ENCODE measurements at regions not wholly inside any gene's neighbourhood (a gene's known extent, or its start where the extent isn't known, plus 50 kb on each side); places are given as distances from the start of the nearest gene placed in this dataset.

DNA sequence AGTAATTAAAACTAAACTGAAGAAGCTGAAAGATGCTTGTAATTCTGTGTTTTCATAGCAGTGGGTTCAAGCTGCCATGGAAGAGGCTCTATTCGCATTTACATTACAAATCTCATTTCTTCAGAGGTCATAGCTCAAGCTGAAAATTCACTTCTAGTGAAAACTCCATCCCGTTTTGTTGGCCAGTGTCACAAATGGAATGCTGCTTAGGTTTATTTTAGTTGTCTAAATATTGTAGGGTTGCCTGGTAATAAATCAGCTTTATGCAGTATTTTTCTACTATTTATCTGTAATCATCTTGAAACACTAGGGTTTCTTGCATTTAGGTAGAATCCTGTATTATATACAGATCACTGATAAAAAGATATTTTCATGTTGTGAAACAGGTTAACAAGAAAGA lies 240.6 kb downstream of the PTBP2 start:
- no peak overlapping the region for H3K4me3 Mint-ChIP-seq
- no peak for ATAC-seq
- H3K9me3 ChIP-seq (ENCODE audit: control insufficient read depth in 2 of 3, low read length in 3 of 3): no peaks in the 10 kb centered on the region
- H3K27ac ChIP-seq (ENCODE audit: low read depth, low read length): no peak overlapping the region
- H3K36me3 Mint-ChIP-seq: no peaks in the 10 kb centered on the region
- DNase-seq: no peak
- H3K9me3 Mint-ChIP-seq: no peaks in the 10 kb centered on the region
- no peak overlapping the region for H3K27ac Mint-ChIP-seq
- H3K27me3 ChIP-seq (ENCODE audit: control insufficient read depth in 2 of 2, insufficient read depth in 2 of 2, low read length in 2 of 2): no peaks in the 10 kb centered on the region
- intact Hi-C loops (cut with micrococcal nuclease): loop anchor here in 1 of 2 donors (10.0 kb wide), 1 partner anchor 853 kb away; no protein-coding TSS in a partner anchor
- no peaks in the 10 kb centered on the region for H3K4me1 Mint-ChIP-seq
- no peaks in the 10 kb centered on the region for H3K36me3 ChIP-seq (ENCODE audit: control insufficient read depth in 2 of 3, insufficient read depth in 3 of 3, low read length in 3 of 3)
- no peaks in the 10 kb centered on the region for H3K4me1 ChIP-seq (ENCODE audit: control insufficient read depth in 2 of 2, insufficient read depth in 2 of 2, low read length in 2 of 2)
- ChIA-PET POLR2A (no interaction called here), CTCF (interaction anchor here (0.6 kb wide), 1 partner anchor 711 kb away, joined by 3 read pairs; no protein-coding TSS in a partner anchor)
- H3K27me3 Mint-ChIP-seq: peaks cover 3 to 32% (median 10%) of the 10 kb centered on the region in 5 donors
- no peak overlapping the region for H3K4me3 ChIP-seq (ENCODE audit: low read length)

DNA sequence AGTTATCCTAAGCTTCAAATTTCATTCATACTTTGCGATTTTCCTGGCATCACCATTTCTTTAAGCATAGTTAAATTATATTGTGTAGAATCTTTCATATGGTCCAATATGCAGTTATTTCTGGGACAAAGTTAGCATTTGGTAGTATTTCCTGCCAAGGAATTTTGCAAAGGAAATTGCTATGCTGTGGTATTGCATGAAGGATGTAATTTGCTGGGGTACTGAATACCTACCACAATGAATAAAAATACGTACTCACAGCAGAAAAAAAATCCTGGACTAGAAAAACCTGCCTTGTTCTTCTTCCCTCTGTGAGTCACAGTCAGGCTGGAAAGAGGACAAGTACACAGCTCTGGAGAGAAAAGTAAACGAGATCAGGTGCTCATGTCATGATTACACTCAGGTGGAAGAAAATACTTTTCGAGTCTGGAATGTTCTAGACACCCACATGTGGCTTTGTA lies 241.2 kb downstream of the PTBP2 start:
- H3K9me3 Mint-ChIP-seq: no peaks in the 10 kb centered on the region
- ChIA-PET POLR2A (no interaction called here), CTCF (interaction anchor here (0.6 kb wide), 1 partner anchor 711 kb away, joined by 3 read pairs; no protein-coding TSS in a partner anchor)
- DNase-seq: no peak
- H3K36me3 Mint-ChIP-seq: no peaks in the 10 kb centered on the region
- no peak overlapping the region for H3K4me3 ChIP-seq (ENCODE audit: low read length)
- intact Hi-C loops (cut with micrococcal nuclease): loop anchor here in 1 of 2 donors (10.0 kb wide), 1 partner anchor 852 kb away; no protein-coding TSS in a partner anchor
- H3K9me3 ChIP-seq (ENCODE audit: control insufficient read depth in 2 of 3, low read length in 3 of 3): no peaks in the 10 kb centered on the region
- no peaks in the 10 kb centered on the region for H3K4me1 ChIP-seq (ENCODE audit: control insufficient read depth in 2 of 2, insufficient read depth in 2 of 2, low read length in 2 of 2)
- H3K27me3 Mint-ChIP-seq: peaks cover 3 to 37% (median 13%) of the 10 kb centered on the region in 5 donors
- no peak overlapping the region for H3K27ac ChIP-seq (ENCODE audit: low read depth, low read length)
- ATAC-seq: no peak
- H3K27ac Mint-ChIP-seq: no peak overlapping the region
- no peaks in the 10 kb centered on the region for H3K36me3 ChIP-seq (ENCODE audit: control insufficient read depth in 2 of 3, insufficient read depth in 3 of 3, low read length in 3 of 3)
- H3K4me3 Mint-ChIP-seq: no peak overlapping the region
- no peaks in the 10 kb centered on the region for H3K4me1 Mint-ChIP-seq
- H3K27me3 ChIP-seq (ENCODE audit: control insufficient read depth in 2 of 2, insufficient read depth in 2 of 2, low read length in 2 of 2): no peaks in the 10 kb centered on the region

DNA sequence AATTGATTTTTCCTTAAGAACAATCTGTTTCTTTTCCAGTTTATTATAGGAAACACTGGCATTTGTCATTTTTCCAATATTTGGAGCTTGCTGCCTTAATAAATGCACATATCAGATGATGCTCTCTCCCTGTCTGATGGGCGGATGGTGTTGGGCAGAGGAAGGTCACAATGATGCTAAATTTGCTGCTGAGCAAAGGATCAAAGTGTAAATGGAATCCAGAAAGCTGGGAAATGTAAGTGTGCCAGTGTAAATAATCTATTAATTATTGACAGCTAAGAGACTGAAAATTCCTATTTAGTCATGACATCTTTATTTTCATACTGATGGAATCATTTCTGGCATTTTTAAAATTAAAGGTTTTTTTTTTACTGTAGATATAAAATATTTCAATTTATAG lies 243.2 kb downstream of the PTBP2 start:
- no peaks in the 10 kb centered on the region for H3K9me3 ChIP-seq (ENCODE audit: control insufficient read depth in 2 of 3, low read length in 3 of 3)
- no peaks in the 10 kb centered on the region for H3K36me3 ChIP-seq (ENCODE audit: control insufficient read depth in 2 of 3, insufficient read depth in 3 of 3, low read length in 3 of 3)
- H3K9me3 Mint-ChIP-seq: no peaks in the 10 kb centered on the region
- no peaks in the 10 kb centered on the region for H3K4me1 ChIP-seq (ENCODE audit: control insufficient read depth in 2 of 2, insufficient read depth in 2 of 2, low read length in 2 of 2)
- no peaks in the 10 kb centered on the region for H3K27me3 ChIP-seq (ENCODE audit: control insufficient read depth in 2 of 2, insufficient read depth in 2 of 2, low read length in 2 of 2)
- H3K27ac ChIP-seq (ENCODE audit: low read depth, low read length): no peak overlapping the region
- no peaks in the 10 kb centered on the region for H3K4me1 Mint-ChIP-seq
- H3K4me3 Mint-ChIP-seq: no peak overlapping the region
- no peak overlapping the region for H3K27ac Mint-ChIP-seq
- intact Hi-C loops (cut with micrococcal nuclease): loop anchor here in 1 of 2 donors (10.0 kb wide), 1 partner anchor 850 kb away; no protein-coding TSS in a partner anchor
- ChIA-PET CTCF (no interaction called here), POLR2A (interaction anchor here (0.6 kb wide), 2 partner anchors 8 to 9 kb away, joined by 3 read pairs; no protein-coding TSS in a partner anchor)
- H3K36me3 Mint-ChIP-seq: no peaks in the 10 kb centered on the region
- H3K27me3 Mint-ChIP-seq: peaks cover 3 to 46% (median 25%) of the 10 kb centered on the region in 5 donors
- ATAC-seq: no peak
- H3K4me3 ChIP-seq (ENCODE audit: low read length): no peak overlapping the region
- DNase-seq: no peak

DNA sequence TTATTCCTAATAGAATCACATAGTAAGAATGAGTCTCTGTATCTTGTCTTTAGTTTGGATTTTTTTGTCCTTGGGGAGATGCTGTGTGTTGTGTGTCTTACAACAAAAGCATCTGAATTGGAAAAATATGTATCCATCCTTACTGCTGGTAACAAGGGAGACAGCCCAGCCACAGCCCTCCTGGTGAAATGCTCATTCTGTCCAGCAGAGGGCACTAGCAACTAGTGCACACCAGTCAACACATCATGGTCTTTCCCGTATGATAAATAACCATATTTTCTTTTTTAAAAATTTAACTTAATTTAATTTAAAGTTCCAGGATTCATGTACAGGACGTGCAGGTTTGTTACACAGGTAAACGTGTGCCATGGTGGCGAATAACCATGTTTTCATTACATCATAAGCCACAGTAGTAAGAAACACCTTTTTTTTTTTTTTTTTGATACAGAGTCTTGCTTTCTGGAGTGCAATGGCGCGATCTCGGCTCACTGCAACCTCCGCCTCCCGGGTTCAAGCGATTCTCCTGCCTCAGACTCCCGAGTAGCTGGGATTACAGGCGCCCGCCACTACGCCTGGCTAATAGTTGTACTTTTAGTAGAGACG lies 245.1 kb downstream of the PTBP2 start:
- Mint-ChIP-seq H3K36me3 (no peaks in the 10 kb centered on the region), H3K9me3 (no peaks in the 10 kb centered on the region), H3K27me3 (peaks cover 7 to 55% (median 28%) of the 10 kb centered on the region in 5 donors), H3K4me1 (no peaks in the 10 kb centered on the region), H3K27ac (no peak overlapping the region), H3K4me3 (no peak overlapping the region)
- H3K27ac ChIP-seq (ENCODE audit: low read depth, low read length): no peak overlapping the region
- POLR2A ChIA-PET: no interaction called here
- no peaks in the 10 kb centered on the region for H3K36me3 ChIP-seq (ENCODE audit: control insufficient read depth in 2 of 3, insufficient read depth in 3 of 3, low read length in 3 of 3)
- H3K9me3 ChIP-seq (ENCODE audit: control insufficient read depth in 2 of 3, low read length in 3 of 3): no peaks in the 10 kb centered on the region
- CTCF ChIA-PET: interaction anchor here (0.7 to 1.0 kb wide), 2 partner anchors 1083 to 1093 kb away, joined by 3 read pairs; no protein-coding TSS in a partner anchor
- H3K27me3 ChIP-seq (ENCODE audit: control insufficient read depth in 2 of 2, insufficient read depth in 2 of 2, low read length in 2 of 2): no peaks in the 10 kb centered on the region
- H3K4me3 ChIP-seq (ENCODE audit: low read length): no peak overlapping the region
- peak; percentile 82 for ATAC-seq
- no peaks in the 10 kb centered on the region for H3K4me1 ChIP-seq (ENCODE audit: control insufficient read depth in 2 of 2, insufficient read depth in 2 of 2, low read length in 2 of 2)
- peak; percentile 30 to 71 (median 60) for DNase-seq
- intact Hi-C loops (cut with micrococcal nuclease): loop anchor here (1.0 to 10.0 kb wide), 4 partner anchors 848 to 1088 kb away; no protein-coding TSS in a partner anchor

DNA sequence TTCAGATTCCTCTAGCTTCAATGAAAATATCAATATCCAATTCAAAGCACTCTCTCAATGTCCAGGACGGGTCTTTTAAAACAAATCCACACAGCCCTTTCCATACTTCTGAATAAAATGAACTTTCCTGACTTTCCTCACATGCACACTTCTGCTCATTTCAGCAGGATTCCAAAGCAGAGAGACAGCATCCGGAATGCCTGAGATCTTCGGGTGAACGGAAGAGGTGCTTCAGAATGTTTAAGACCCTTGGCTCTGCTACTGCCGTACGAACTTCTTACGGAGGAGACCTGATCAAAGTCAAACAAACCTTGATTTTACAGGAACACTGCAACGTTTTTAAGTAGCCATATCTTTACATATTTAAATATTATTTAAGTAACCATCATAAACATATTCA lies 245.7 kb downstream of the PTBP2 start:
- intact Hi-C loops (cut with micrococcal nuclease): loop anchor here in 1 of 2 donors (10.0 kb wide), 1 partner anchor 847 kb away; no protein-coding TSS in a partner anchor
- ChIA-PET POLR2A (no interaction called here), CTCF (interaction anchor here (0.7 kb wide), 1 partner anchor 1093 kb away, joined by 3 read pairs; no protein-coding TSS in a partner anchor)

DNA sequence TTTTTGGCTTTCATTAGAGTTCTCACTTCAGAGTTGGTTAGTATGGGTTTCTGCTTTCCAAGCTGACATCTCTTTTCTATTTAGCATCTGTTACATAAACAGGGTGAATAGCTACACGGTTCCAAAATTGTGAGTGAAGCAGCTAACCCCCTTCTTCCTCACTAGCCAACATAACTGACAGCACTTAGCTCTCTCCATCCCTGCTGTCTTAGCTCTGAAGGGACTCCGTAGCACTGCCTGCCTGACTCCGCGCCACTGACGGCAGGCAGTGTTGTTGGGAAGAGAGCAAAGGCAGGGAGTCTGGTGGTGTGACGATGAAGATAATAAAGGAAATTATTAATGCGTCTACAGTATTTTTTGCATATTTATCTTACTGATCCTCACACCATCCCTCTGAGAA lies 247.0 kb downstream of the PTBP2 start:
- Histone ChIP-seq H3K4me1 (ENCODE audit: control insufficient read depth in 2 of 2, insufficient read depth in 2 of 2, low read length in 2 of 2) (no peaks in the 10 kb centered on the region), H3K27me3 (ENCODE audit: control insufficient read depth in 2 of 2, insufficient read depth in 2 of 2, low read length in 2 of 2) (no peaks in the 10 kb centered on the region), H3K27ac (ENCODE audit: low read depth, low read length) (no peak overlapping the region), H3K4me3 (ENCODE audit: low read length) (no peak overlapping the region), H3K36me3 (ENCODE audit: control insufficient read depth in 2 of 3, insufficient read depth in 3 of 3, low read length in 3 of 3) (no peaks in the 10 kb centered on the region), H3K9me3 (ENCODE audit: control insufficient read depth in 2 of 3, low read length in 3 of 3) (no peaks in the 10 kb centered on the region)
- H3K27me3 Mint-ChIP-seq: peaks cover 7 to 42% (median 28%) of the 10 kb centered on the region in 5 donors
- H3K4me1 Mint-ChIP-seq: no peaks in the 10 kb centered on the region
- H3K36me3 Mint-ChIP-seq: no peaks in the 10 kb centered on the region
- ATAC-seq (no peak), DNase-seq (no peak)
- ChIA-PET POLR2A (no interaction called here), CTCF (interaction anchor here (2.3 kb wide), 1 partner anchor 1085 kb away, joined by 6 read pairs; no protein-coding TSS in a partner anchor)
- H3K27ac Mint-ChIP-seq: no peak overlapping the region
- intact Hi-C loops (cut with micrococcal nuclease): loop anchor here in 1 of 2 donors (10.0 kb wide), 1 partner anchor 846 kb away; no protein-coding TSS in a partner anchor
- no peaks in the 10 kb centered on the region for H3K9me3 Mint-ChIP-seq
- no peak overlapping the region for H3K4me3 Mint-ChIP-seq

More for the DNA sequence above, 245.7 kb downstream of the PTBP2 start:
- Histone ChIP-seq H3K27me3 (ENCODE audit: control insufficient read depth in 2 of 2, insufficient read depth in 2 of 2, low read length in 2 of 2) (no peaks in the 10 kb centered on the region), H3K4me1 (ENCODE audit: control insufficient read depth in 2 of 2, insufficient read depth in 2 of 2, low read length in 2 of 2) (no peaks in the 10 kb centered on the region), H3K36me3 (ENCODE audit: control insufficient read depth in 2 of 3, insufficient read depth in 3 of 3, low read length in 3 of 3) (no peaks in the 10 kb centered on the region), H3K27ac (ENCODE audit: low read depth, low read length) (no peak overlapping the region), H3K9me3 (ENCODE audit: control insufficient read depth in 2 of 3, low read length in 3 of 3) (no peaks in the 10 kb centered on the region), H3K4me3 (ENCODE audit: low read length) (no peak overlapping the region)
- ATAC-seq: no peak
- Mint-ChIP-seq H3K4me3 (no peak overlapping the region), H3K27me3 (peaks cover 7 to 50% (median 28%) of the 10 kb centered on the region in 5 donors), H3K4me1 (no peaks in the 10 kb centered on the region), H3K27ac (no peak overlapping the region), H3K36me3 (no peaks in the 10 kb centered on the region), H3K9me3 (no peaks in the 10 kb centered on the region)
- DNase-seq: no peak
